ENCODE measurements at regions not wholly inside any gene's neighbourhood (a gene's known extent, or its start where the extent isn't known, plus 50 kb on each side); places are given as distances from the start of the nearest gene placed in this dataset.

- Mint-ChIP-seq H3K4me3 (no peak overlapping the region), H3K9me3 (peaks cover 4% of the 10 kb centered on the region), H3K27me3 (no peaks in the 10 kb centered on the region), H3K4me1 (no peaks in the 10 kb centered on the region), H3K36me3 (ENCODE audit: low read depth) (no peaks in the 10 kb centered on the region), H3K27ac (no peak overlapping the region)
- POLR2A ChIA-PET = no interaction called here
- CTCF ChIA-PET = no interaction called here
- no peak for DNase-seq
Measured at GRCh38 chr4:11028334-11028733, 343.8 kb upstream of the CLNK start.

GRCh38 chr4:11021333-11021732 lies 336.8 kb upstream of the CLNK start:
- Mint-ChIP-seq H3K4me1 (no peaks in the 10 kb centered on the region), H3K36me3 (ENCODE audit: low read depth) (no peaks in the 10 kb centered on the region), H3K27ac (no peak overlapping the region), H3K4me3 (no peak overlapping the region), H3K27me3 (no peaks in the 10 kb centered on the region), H3K9me3 (no peaks in the 10 kb centered on the region)
- ChIA-PET POLR2A (no interaction called here), CTCF (no interaction called here)
- DNase-seq = no peak

- ChIA-PET CTCF (no interaction called here), POLR2A (no interaction called here)
- H3K9me3 Mint-ChIP-seq = no peaks in the 10 kb centered on the region
- H3K4me1 Mint-ChIP-seq = no peaks in the 10 kb centered on the region
- H3K4me3 Mint-ChIP-seq = no peak overlapping the region
- H3K27ac Mint-ChIP-seq = no peak overlapping the region
- no peak for DNase-seq
- no peaks in the 10 kb centered on the region for H3K27me3 Mint-ChIP-seq
- no peaks in the 10 kb centered on the region for H3K36me3 Mint-ChIP-seq (ENCODE audit: low read depth)
Measured at GRCh38 chr4:11019451-11020240, 335.1 kb upstream of the CLNK start.

- Mint-ChIP-seq H3K9me3 (no peaks in the 10 kb centered on the region), H3K4me3 (no peak overlapping the region), H3K27me3 (no peaks in the 10 kb centered on the region), H3K36me3 (ENCODE audit: low read depth) (no peaks in the 10 kb centered on the region), H3K4me1 (no peaks in the 10 kb centered on the region), H3K27ac (no peak overlapping the region)
- POLR2A ChIA-PET = no interaction called here
- no peak for DNase-seq
- CTCF ChIA-PET = no interaction called here
Measured at GRCh38 chr4:11014199-11014598, 329.6 kb upstream of the CLNK start.

GRCh38 chr4:11013094-11013664 lies 328.6 kb upstream of the CLNK start:
- no peak for DNase-seq
- no peak overlapping the region for H3K27ac Mint-ChIP-seq
- POLR2A ChIA-PET = no interaction called here
- H3K27me3 Mint-ChIP-seq = no peaks in the 10 kb centered on the region
- CTCF ChIA-PET = no interaction called here
- H3K4me1 Mint-ChIP-seq = no peaks in the 10 kb centered on the region
- H3K36me3 Mint-ChIP-seq (ENCODE audit: low read depth) = no peaks in the 10 kb centered on the region
- no peaks in the 10 kb centered on the region for H3K9me3 Mint-ChIP-seq
- H3K4me3 Mint-ChIP-seq = no peak overlapping the region

- H3K27ac Mint-ChIP-seq = no peak overlapping the region
- ChIA-PET POLR2A (no interaction called here), CTCF (no interaction called here)
- no peak for DNase-seq
- H3K27me3 Mint-ChIP-seq = no peaks in the 10 kb centered on the region
- H3K4me1 Mint-ChIP-seq = no peaks in the 10 kb centered on the region
- H3K9me3 Mint-ChIP-seq = no peaks in the 10 kb centered on the region
- H3K36me3 Mint-ChIP-seq (ENCODE audit: low read depth) = no peaks in the 10 kb centered on the region
- no peak overlapping the region for H3K4me3 Mint-ChIP-seq
Measured at GRCh38 chr4:11011249-11011648, 326.7 kb upstream of the CLNK start.

- Mint-ChIP-seq H3K27ac (no peak overlapping the region), H3K27me3 (no peaks in the 10 kb centered on the region), H3K4me3 (no peak overlapping the region), H3K4me1 (no peaks in the 10 kb centered on the region), H3K36me3 (ENCODE audit: low read depth) (no peaks in the 10 kb centered on the region), H3K9me3 (no peaks in the 10 kb centered on the region)
- no peak for DNase-seq
- POLR2A ChIA-PET = no interaction called here
- CTCF ChIA-PET = no interaction called here
Measured at GRCh38 chr4:11010624-11011023, 326.1 kb upstream of the CLNK start.

GRCh38 chr4:11009281-11009680 lies 324.7 kb upstream of the CLNK start:
- Mint-ChIP-seq H3K4me3 (no peak overlapping the region), H3K36me3 (ENCODE audit: low read depth) (no peaks in the 10 kb centered on the region), H3K27ac (no peak overlapping the region), H3K27me3 (no peaks in the 10 kb centered on the region), H3K9me3 (no peaks in the 10 kb centered on the region), H3K4me1 (no peaks in the 10 kb centered on the region)
- POLR2A ChIA-PET = no interaction called here
- CTCF ChIA-PET = no interaction called here
- no peak for DNase-seq

- ChIA-PET CTCF (no interaction called here), POLR2A (no interaction called here)
- no peaks in the 10 kb centered on the region for H3K36me3 Mint-ChIP-seq (ENCODE audit: low read depth)
- H3K9me3 Mint-ChIP-seq = no peaks in the 10 kb centered on the region
- H3K27me3 Mint-ChIP-seq = no peaks in the 10 kb centered on the region
- no peaks in the 10 kb centered on the region for H3K4me1 Mint-ChIP-seq
- DNase-seq = no peak
- H3K4me3 Mint-ChIP-seq = no peak overlapping the region
- no peak overlapping the region for H3K27ac Mint-ChIP-seq
Measured at GRCh38 chr4:11005300-11005699, 320.7 kb upstream of the CLNK start.

GRCh38 chr4:11004818-11005217 lies 320.2 kb upstream of the CLNK start:
- no peaks in the 10 kb centered on the region for H3K4me1 Mint-ChIP-seq
- no peaks in the 10 kb centered on the region for H3K36me3 Mint-ChIP-seq (ENCODE audit: low read depth)
- POLR2A ChIA-PET = no interaction called here
- H3K27me3 Mint-ChIP-seq = no peaks in the 10 kb centered on the region
- CTCF ChIA-PET = no interaction called here
- no peaks in the 10 kb centered on the region for H3K9me3 Mint-ChIP-seq
- no peak overlapping the region for H3K27ac Mint-ChIP-seq
- no peak for DNase-seq
- H3K4me3 Mint-ChIP-seq = no peak overlapping the region

GRCh38 chr4:11002961-11003360 lies 318.4 kb upstream of the CLNK start:
- Mint-ChIP-seq H3K4me3 (no peak overlapping the region), H3K27me3 (no peaks in the 10 kb centered on the region), H3K9me3 (no peaks in the 10 kb centered on the region), H3K36me3 (ENCODE audit: low read depth) (no peaks in the 10 kb centered on the region), H3K27ac (no peak overlapping the region), H3K4me1 (no peaks in the 10 kb centered on the region)
- CTCF ChIA-PET = no interaction called here
- DNase-seq = no peak
- POLR2A ChIA-PET = no interaction called here

GRCh38 chr4:10998846-10999245 lies 314.3 kb upstream of the CLNK start:
- POLR2A ChIA-PET = no interaction called here
- H3K36me3 Mint-ChIP-seq (ENCODE audit: low read depth) = no peaks in the 10 kb centered on the region
- no peaks in the 10 kb centered on the region for H3K4me1 Mint-ChIP-seq
- no peak for DNase-seq
- no peak overlapping the region for H3K27ac Mint-ChIP-seq
- H3K4me3 Mint-ChIP-seq = no peak overlapping the region
- H3K27me3 Mint-ChIP-seq = no peaks in the 10 kb centered on the region
- H3K9me3 Mint-ChIP-seq = no peaks in the 10 kb centered on the region
- CTCF ChIA-PET = no interaction called here

- no peaks in the 10 kb centered on the region for H3K27me3 Mint-ChIP-seq
- ChIA-PET POLR2A (no interaction called here), CTCF (no interaction called here)
- H3K36me3 Mint-ChIP-seq (ENCODE audit: low read depth) = no peaks in the 10 kb centered on the region
- no peak for DNase-seq
- no peak overlapping the region for H3K27ac Mint-ChIP-seq
- no peak overlapping the region for H3K4me3 Mint-ChIP-seq
- H3K4me1 Mint-ChIP-seq = peaks cover 4% of the 10 kb centered on the region
- peaks cover 3% of the 10 kb centered on the region for H3K9me3 Mint-ChIP-seq
Measured at GRCh38 chr4:10984815-10985214, 300.2 kb upstream of the CLNK start.

- peaks cover 4% of the 10 kb centered on the region for H3K4me1 Mint-ChIP-seq
- no peak overlapping the region for H3K4me3 Mint-ChIP-seq
- H3K36me3 Mint-ChIP-seq (ENCODE audit: low read depth) = no peaks in the 10 kb centered on the region
- no peak overlapping the region for H3K27ac Mint-ChIP-seq
- CTCF ChIA-PET = no interaction called here
- peaks cover 3% of the 10 kb centered on the region for H3K9me3 Mint-ChIP-seq
- POLR2A ChIA-PET = no interaction called here
- H3K27me3 Mint-ChIP-seq = no peaks in the 10 kb centered on the region
- DNase-seq = no peak
Measured at GRCh38 chr4:10983885-10984640, 299.5 kb upstream of the CLNK start.

Data from activated CD4-positive, alpha-beta memory T cell treated with anti-CD3 and anti-CD28 coated beads, Interleukin-2, amount 10 ng/mL, durations not matched to agents 7 days and 5 days (primary cell).